Skeletal muscle satellite cell (primary cell): ENCODE measurements at regions not wholly inside any gene's neighbourhood (a gene's known extent, or its start where the extent isn't known, plus 50 kb on each side); places are given as distances from the start of the nearest gene placed in this dataset.

Experiments used
- H3K27me3 ChIP-seq: 2 replicates; pipeline ENCODE4 v1.7.0; 2013; ENCODE audit warnings: low read length; ENCODE audit not compliant: control insufficient read depth, insufficient read depth
- H3K36me3 ChIP-seq: 2 replicates; pipeline ENCODE4 v1.7.0; 2013; ENCODE audit warnings: mild to moderate bottlenecking, control low read depth, low read length; ENCODE audit not compliant: insufficient read depth
- H3K4me1 ChIP-seq: 2 replicates; pipeline ENCODE4 v1.7.0; 2013; ENCODE audit warnings: low read length; ENCODE audit not compliant: control insufficient read depth, insufficient read depth
- H3K4me2 ChIP-seq: 2 replicates; pipeline ENCODE4 v1.7.0; 2013; ENCODE audit warnings: mild to moderate bottlenecking, low read length
- H3K4me3 ChIP-seq: 2 replicates; pipeline ENCODE4 v1.7.0; 2013; ENCODE audit warnings: low read length
- H3K9ac ChIP-seq: 2 replicates; pipeline ENCODE4 v1.7.0; 2013; ENCODE audit warnings: mild to moderate bottlenecking, low read depth, low read length, moderate library complexity
- H3K9me3 ChIP-seq: replicated peaks from 2 replicates; pipeline ENCODE4 v1.7.0; 2013; ENCODE audit warnings: mild to moderate bottlenecking, control low read depth, low read length

GRCh38 chr14:100955201-100955600 lies 51.7 kb upstream of the RTL1 start:
- H3K4me2 ChIP-seq: no peak overlapping the region
- H3K4me1 ChIP-seq: peaks cover 2% of the 10 kb centered on the region
- no peaks in the 10 kb centered on the region for H3K27me3 ChIP-seq
- H3K36me3 ChIP-seq: peaks cover 30% of the 10 kb centered on the region
- H3K4me3 ChIP-seq: no peak overlapping the region
- H3K9me3 ChIP-seq: no peaks in the 10 kb centered on the region
- no peak overlapping the region for H3K9ac ChIP-seq

GRCh38 chr14:100962494-100962893 lies 59.0 kb upstream of the RTL1 start:
- no peak overlapping the region for H3K4me2 ChIP-seq
- H3K9ac ChIP-seq: no peak overlapping the region
- peaks cover 42% of the 10 kb centered on the region for H3K36me3 ChIP-seq
- H3K27me3 ChIP-seq: no peaks in the 10 kb centered on the region
- H3K4me1 ChIP-seq: no peaks in the 10 kb centered on the region
- no peaks in the 10 kb centered on the region for H3K9me3 ChIP-seq
- H3K4me3 ChIP-seq: no peak overlapping the region

GRCh38 chr14:100965296-100965695 lies 61.8 kb upstream of the RTL1 start:
- no peaks in the 10 kb centered on the region for H3K9me3 ChIP-seq
- H3K4me2 ChIP-seq: no peak overlapping the region
- H3K27me3 ChIP-seq: no peaks in the 10 kb centered on the region
- H3K4me1 ChIP-seq: no peaks in the 10 kb centered on the region
- H3K4me3 ChIP-seq: no peak overlapping the region
- peaks cover 25% of the 10 kb centered on the region for H3K36me3 ChIP-seq
- no peak overlapping the region for H3K9ac ChIP-seq

- Histone ChIP-seq H3K9me3 (no peaks in the 10 kb centered on the region), H3K9ac (no peak overlapping the region), H3K4me3 (no peak overlapping the region), H3K4me2 (no peak overlapping the region), H3K36me3 (peaks cover 22% of the 10 kb centered on the region), H3K4me1 (peaks cover 8% of the 10 kb centered on the region), H3K27me3 (no peaks in the 10 kb centered on the region)
Observed at GRCh38 chr14:100967178-100967577, 63.7 kb upstream of the RTL1 start.

- Histone ChIP-seq H3K4me1 (peaks cover 15% of the 10 kb centered on the region), H3K9ac (no peak overlapping the region), H3K36me3 (peaks cover 25% of the 10 kb centered on the region)
Observed at GRCh38 chr14:100967930-100968329, 64.4 kb upstream of the RTL1 start.

GRCh38 chr14:100972118-100972897 lies 68.8 kb upstream of the RTL1 start:
- no peak overlapping the region for H3K9ac ChIP-seq
- peaks cover 19% of the 10 kb centered on the region for H3K36me3 ChIP-seq
- H3K4me2 ChIP-seq: no peak overlapping the region
- H3K4me1 ChIP-seq: peaks cover 17% of the 10 kb centered on the region
- no peak overlapping the region for H3K4me3 ChIP-seq
- H3K27me3 ChIP-seq: no peaks in the 10 kb centered on the region
- H3K9me3 ChIP-seq: no peaks in the 10 kb centered on the region

More at GRCh38 chr14:100967930-100968329, 64.4 kb upstream of the RTL1 start:
- Histone ChIP-seq H3K4me3 (no peak overlapping the region), H3K27me3 (no peaks in the 10 kb centered on the region), H3K4me2 (no peak overlapping the region), H3K9me3 (no peaks in the 10 kb centered on the region)

- Histone ChIP-seq H3K9ac (no peak overlapping the region), H3K9me3 (no peaks in the 10 kb centered on the region), H3K4me2 (no peak overlapping the region), H3K27me3 (no peaks in the 10 kb centered on the region), H3K36me3 (peaks cover 16% of the 10 kb centered on the region), H3K4me3 (no peak overlapping the region), H3K4me1 (peaks cover 38% of the 10 kb centered on the region)
Observed at GRCh38 chr14:100975671-100976070, 72.1 kb upstream of the RTL1 start.

GRCh38 chr14:100979079-100979478 lies 75.6 kb upstream of the RTL1 start:
- H3K4me1 ChIP-seq: peaks cover 46% of the 10 kb centered on the region
- H3K9ac ChIP-seq: no peak overlapping the region
- H3K4me3 ChIP-seq: no peak overlapping the region
- H3K36me3 ChIP-seq: peaks cover 10% of the 10 kb centered on the region
- H3K9me3 ChIP-seq: no peaks in the 10 kb centered on the region
- H3K27me3 ChIP-seq: no peaks in the 10 kb centered on the region
- H3K4me2 ChIP-seq: peak overlapping the region; percentile 59

GRCh38 chr14:100979780-100980179 lies 76.3 kb upstream of the RTL1 start:
- H3K4me1 ChIP-seq: peaks cover 46% of the 10 kb centered on the region
- H3K36me3 ChIP-seq: peaks cover 10% of the 10 kb centered on the region
- no peaks in the 10 kb centered on the region for H3K27me3 ChIP-seq
- H3K9ac ChIP-seq: no peak overlapping the region
- H3K4me2 ChIP-seq: peak overlapping the region; percentile 59
- no peak overlapping the region for H3K4me3 ChIP-seq
- H3K9me3 ChIP-seq: no peaks in the 10 kb centered on the region

GRCh38 chr14:100980823-100981222 lies 77.3 kb upstream of the RTL1 start:
- peaks cover 46% of the 10 kb centered on the region for H3K4me1 ChIP-seq
- H3K9ac ChIP-seq: no peak overlapping the region
- no peaks in the 10 kb centered on the region for H3K9me3 ChIP-seq
- H3K27me3 ChIP-seq: no peaks in the 10 kb centered on the region
- H3K4me3 ChIP-seq: no peak overlapping the region
- H3K4me2 ChIP-seq: no peak overlapping the region
- H3K36me3 ChIP-seq: peaks cover 14% of the 10 kb centered on the region

- H3K4me2 ChIP-seq: peak overlapping the region; percentile 22
- no peaks in the 10 kb centered on the region for H3K9me3 ChIP-seq
- H3K36me3 ChIP-seq: peaks cover 24% of the 10 kb centered on the region
- H3K9ac ChIP-seq: no peak overlapping the region
- no peaks in the 10 kb centered on the region for H3K27me3 ChIP-seq
- peaks cover 51% of the 10 kb centered on the region for H3K4me1 ChIP-seq
- no peak overlapping the region for H3K4me3 ChIP-seq
Observed at GRCh38 chr14:100981809-100982208, 78.3 kb upstream of the RTL1 start.

GRCh38 chr14:100982353-100982752 lies 78.8 kb upstream of the RTL1 start:
- peaks cover 56% of the 10 kb centered on the region for H3K4me1 ChIP-seq
- H3K9me3 ChIP-seq: no peaks in the 10 kb centered on the region
- peak overlapping the region; percentile 22 for H3K4me2 ChIP-seq
- H3K4me3 ChIP-seq: no peak overlapping the region
- H3K9ac ChIP-seq: no peak overlapping the region
- H3K36me3 ChIP-seq: peaks cover 24% of the 10 kb centered on the region
- no peaks in the 10 kb centered on the region for H3K27me3 ChIP-seq
